SU-DHL-6 (cell line): ENCODE measurements at regions not wholly inside any gene's neighbourhood (a gene's known extent, or its start where the extent isn't known, plus 50 kb on each side); places are given as distances from the start of the nearest gene placed in this dataset.

Experiments used
- H2AFZ ChIP-seq: fragments of 200-600 bp; sonication (generic); 2 replicates; pipeline ENCODE4 v1.6.1; 2014; ENCODE audit warnings: low read depth, mild to moderate bottlenecking, moderate library complexity, mixed read lengths, antibody characterized with exemption, low read length; ENCODE audit not compliant: severe bottlenecking
- H3F3A ChIP-seq: fragments of 200-600 bp; shearing (Covaris generic); 2 replicates; pipeline ENCODE4 v1.6.0; 2016; ENCODE audit warnings: antibody characterized with exemption, mild to moderate bottlenecking; ENCODE audit not compliant: insufficient read depth
- H3K27ac ChIP-seq: fragments of 200-600 bp; sonication (generic); 2 replicates; pipeline ENCODE4 v1.5.1; 2016; ENCODE audit warnings: low read depth, mild to moderate bottlenecking, low read length, moderate library complexity, mixed read lengths
- H3K27me3 ChIP-seq: fragments of 200-600 bp; sonication (generic), shearing (Covaris generic); 2 replicates; pipeline ENCODE4 v1.6.0; 2014; ENCODE audit warnings: mild to moderate bottlenecking, low read length
- H3K36me3 ChIP-seq: fragments of 200-600 bp; sonication (generic); 2 replicates; pipeline ENCODE4 v1.6.1; 2014; ENCODE audit warnings: mild to moderate bottlenecking, low read length, mixed read lengths
- H3K4me2 ChIP-seq: fragments of 300-600, 200-600 bp; shearing (Covaris generic), sonication (generic); 2 replicates; pipeline ENCODE4 v1.6.0; 2014; ENCODE audit warnings: low read length, low read depth, mild to moderate bottlenecking; ENCODE audit not compliant: poor library complexity, severe bottlenecking
- H3K4me3 ChIP-seq: fragments of 200-600 bp; sonication (generic); 2 replicates; pipeline ENCODE4 v1.5.1; 2014; ENCODE audit warnings: antibody characterized with exemption, low read length, mild to moderate bottlenecking, mixed read lengths; ENCODE audit not compliant: insufficient read depth, poor library complexity, severe bottlenecking
- H3K79me2 ChIP-seq: fragments of 200-600 bp; sonication (generic); 2 replicates; pipeline ENCODE4 v1.6.1; 2014; ENCODE audit warnings: mild to moderate bottlenecking, low read length, moderate library complexity; ENCODE audit not compliant: insufficient read depth
- H3K9ac ChIP-seq: fragments of 200-600 bp; sonication (generic); 2 replicates; pipeline ENCODE4 v1.7.0; 2014; ENCODE audit warnings: mild to moderate bottlenecking, low read length
- H3K9me2 ChIP-seq: fragments of 200-600 bp; sonication (generic); replicated peaks from 2 replicates; pipeline ENCODE4 v1.6.1; 2014; ENCODE audit warnings: low read length; ENCODE audit not compliant: insufficient read depth
- H3K9me3 ChIP-seq: fragments of 200-600 bp; sonication (generic); 2 replicates; pipeline ENCODE4 v1.6.1; 2014; ENCODE audit warnings: low read length, mixed read lengths; ENCODE audit not compliant: insufficient read depth
- H4K20me1 ChIP-seq: fragments of 200-600 bp; sonication (generic); 2 replicates; pipeline ENCODE4 v1.6.1; 2014; ENCODE audit warnings: low read depth, mild to moderate bottlenecking, antibody characterized with exemption, low read length, moderate library complexity, mixed read lengths
- CTCF ChIP-seq: fragments of 200-600 bp; sonication (generic); IDR thresholded peaks from one replicate; pipeline ENCODE4 v1.5.1; 2017; ENCODE audit warnings: antibody characterized with exemption, mild to moderate bottlenecking, low read length, moderate library complexity; ENCODE audit not compliant: insufficient read depth, poor library complexity, severe bottlenecking
- EZH2phosphoT487 ChIP-seq: fragments of 200-600 bp; sonication (generic), shearing (Covaris generic); conservative IDR thresholded peaks from 2 replicates; pipeline ENCODE4 v1.6.1; 2018; ENCODE audit warnings: mild to moderate bottlenecking, antibody characterized with exemption, low read length, moderate library complexity, mixed read lengths

- H3K27ac ChIP-seq = no peak overlapping the region
- H3K79me2 ChIP-seq = no peaks in the 10 kb centered on the region
- no peaks in the 10 kb centered on the region for H3K9me3 ChIP-seq
- no peaks in the 10 kb centered on the region for H3K27me3 ChIP-seq
- no peak overlapping the region for H3K4me2 ChIP-seq
- no peak overlapping the region for H3K4me3 ChIP-seq
- TF ChIP-seq EZH2phosphoT487 (no peak), CTCF (no peak)
- H4K20me1 ChIP-seq = no peaks in the 10 kb centered on the region
- no peaks in the 10 kb centered on the region for H3K9me2 ChIP-seq
- H2AFZ ChIP-seq = no peak overlapping the region
- no peaks in the 10 kb centered on the region for H3F3A ChIP-seq
- H3K36me3 ChIP-seq = no peaks in the 10 kb centered on the region
- H3K9ac ChIP-seq = no peak overlapping the region
These were observed 159.5 kb downstream of the OLFM4 start for GRCh38 chr13:53188120-53188519.

- no peaks in the 10 kb centered on the region for H4K20me1 ChIP-seq
- no peak for TF ChIP-seq CTCF
- no peak for TF ChIP-seq EZH2phosphoT487
- H3K9ac ChIP-seq = no peak overlapping the region
- H2AFZ ChIP-seq = no peak overlapping the region
- no peaks in the 10 kb centered on the region for H3K9me2 ChIP-seq
- H3K79me2 ChIP-seq = no peaks in the 10 kb centered on the region
- H3K27ac ChIP-seq = no peak overlapping the region
- no peaks in the 10 kb centered on the region for H3K27me3 ChIP-seq
- H3K4me3 ChIP-seq = no peak overlapping the region
- no peak overlapping the region for H3K4me2 ChIP-seq
- no peaks in the 10 kb centered on the region for H3K9me3 ChIP-seq
- H3K36me3 ChIP-seq = no peaks in the 10 kb centered on the region
- no peaks in the 10 kb centered on the region for H3F3A ChIP-seq
These were observed 160.5 kb downstream of the OLFM4 start for GRCh38 chr13:53189162-53189561.

- no peaks in the 10 kb centered on the region for H3K27me3 ChIP-seq
- H3K4me3 ChIP-seq = no peak overlapping the region
- no peaks in the 10 kb centered on the region for H3K79me2 ChIP-seq
- no peak overlapping the region for H3K27ac ChIP-seq
- H3K9me3 ChIP-seq = no peaks in the 10 kb centered on the region
- no peaks in the 10 kb centered on the region for H3K9me2 ChIP-seq
- TF ChIP-seq CTCF (no peak), EZH2phosphoT487 (no peak)
- no peaks in the 10 kb centered on the region for H3F3A ChIP-seq
- no peak overlapping the region for H2AFZ ChIP-seq
- no peak overlapping the region for H3K4me2 ChIP-seq
- H3K36me3 ChIP-seq = no peaks in the 10 kb centered on the region
- no peaks in the 10 kb centered on the region for H4K20me1 ChIP-seq
- H3K9ac ChIP-seq = no peak overlapping the region
These were observed 162.5 kb downstream of the OLFM4 start for GRCh38 chr13:53191091-53191490.
